ENCODE measurements at regions not wholly inside any gene's neighbourhood (a gene's known extent, or its start where the extent isn't known, plus 50 kb on each side); places are given as distances from the start of the nearest gene placed in this dataset.

DNA sequence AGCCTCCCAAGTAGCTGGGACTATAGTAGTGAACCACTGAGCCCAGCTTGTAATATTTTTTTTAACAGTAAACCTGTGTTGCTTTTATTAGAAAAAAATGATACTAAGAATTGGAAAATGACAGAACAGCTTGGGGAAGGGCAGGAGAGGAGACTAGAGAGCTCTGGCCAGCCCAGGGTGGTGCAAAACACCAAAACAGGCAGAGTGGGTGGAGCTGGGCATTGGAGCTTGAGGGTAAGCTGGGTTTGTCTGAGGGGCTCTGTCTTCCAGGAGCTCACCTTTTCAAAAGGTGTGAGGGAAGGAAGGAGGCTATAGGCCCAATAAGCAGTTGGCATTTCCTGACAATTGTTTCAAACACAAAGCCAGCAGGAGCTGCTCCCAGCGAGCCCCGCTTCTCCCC lies 75.2 kb upstream of the DUSP5 start:
- TF ChIP-seq, protein P1, sequence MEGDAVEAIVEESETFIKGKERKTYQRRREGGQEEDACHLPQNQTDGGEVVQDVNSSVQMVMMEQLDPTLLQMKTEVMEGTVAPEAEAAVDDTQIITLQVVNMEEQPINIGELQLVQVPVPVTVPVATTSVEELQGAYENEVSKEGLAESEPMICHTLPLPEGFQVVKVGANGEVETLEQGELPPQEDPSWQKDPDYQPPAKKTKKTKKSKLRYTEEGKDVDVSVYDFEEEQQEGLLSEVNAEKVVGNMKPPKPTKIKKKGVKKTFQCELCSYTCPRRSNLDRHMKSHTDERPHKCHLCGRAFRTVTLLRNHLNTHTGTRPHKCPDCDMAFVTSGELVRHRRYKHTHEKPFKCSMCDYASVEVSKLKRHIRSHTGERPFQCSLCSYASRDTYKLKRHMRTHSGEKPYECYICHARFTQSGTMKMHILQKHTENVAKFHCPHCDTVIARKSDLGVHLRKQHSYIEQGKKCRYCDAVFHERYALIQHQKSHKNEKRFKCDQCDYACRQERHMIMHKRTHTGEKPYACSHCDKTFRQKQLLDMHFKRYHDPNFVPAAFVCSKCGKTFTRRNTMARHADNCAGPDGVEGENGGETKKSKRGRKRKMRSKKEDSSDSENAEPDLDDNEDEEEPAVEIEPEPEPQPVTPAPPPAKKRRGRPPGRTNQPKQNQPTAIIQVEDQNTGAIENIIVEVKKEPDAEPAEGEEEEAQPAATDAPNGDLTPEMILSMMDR (IDR thresholded peaks at IDR 0.05; ENCODE audit: unreplicated experiment) = no peak
- Mint-ChIP-seq H3K27ac (ENCODE audit: unreplicated experiment) (no peak overlapping the region), H3K9me3 (ENCODE audit: low read depth, unreplicated experiment) (no peaks in the 10 kb centered on the region), H3K27me3 (ENCODE audit: unreplicated experiment) (no peaks in the 10 kb centered on the region), H3K36me3 (ENCODE audit: insufficient read depth, unreplicated experiment) (peaks cover 7% of the 10 kb centered on the region), H3K4me3 (ENCODE audit: low read depth, unreplicated experiment) (no peak overlapping the region), H3K4me1 (ENCODE audit: low read depth, unreplicated experiment) (peaks cover 57% of the 10 kb centered on the region)
- CTCF ChIA-PET = interaction anchor here (0.6 to 1.1 kb wide), 2 partner anchors 64 to 314 kb away, joined by 3 to 4 read pairs; no protein-coding TSS in a partner anchor
- no peak for DNase-seq
- intact Hi-C loops (cut with micrococcal nuclease; ENCODE audit: unreplicated experiment) = no loop called here
- no TSS peak for BruUV-seq (replicated peaks)

DNA sequence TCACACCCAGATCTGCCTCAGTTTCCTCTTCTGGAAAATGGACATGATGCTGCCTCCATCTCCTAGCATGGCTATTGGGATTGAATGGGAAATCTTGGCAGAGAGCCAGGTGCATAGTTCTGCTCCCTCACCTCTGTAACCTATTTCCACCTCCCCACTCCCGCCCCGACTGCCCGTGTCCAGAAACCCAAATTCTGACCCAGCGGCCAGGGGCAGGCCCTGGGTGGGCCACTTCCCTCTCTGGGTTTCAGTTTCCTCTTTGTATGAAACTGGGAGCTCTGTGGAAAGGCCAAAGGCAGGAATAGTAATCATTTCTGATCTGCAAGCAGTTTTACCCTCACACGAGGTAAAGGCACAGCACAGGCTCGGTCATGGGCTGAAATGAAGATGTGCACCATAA lies 74.1 kb upstream of the DUSP5 start:
- intact Hi-C loops (cut with micrococcal nuclease; ENCODE audit: unreplicated experiment) = no loop called here
- no peaks in the 10 kb centered on the region for H3K9me3 Mint-ChIP-seq (ENCODE audit: low read depth, unreplicated experiment)
- TF ChIP-seq, protein P1 (IDR thresholded peaks at IDR 0.05; ENCODE audit: unreplicated experiment) = no peak
- CTCF ChIA-PET = no interaction called here
- H3K36me3 Mint-ChIP-seq (ENCODE audit: insufficient read depth, unreplicated experiment) = peaks cover 7% of the 10 kb centered on the region
- no TSS peak for BruUV-seq (replicated peaks)
- H3K4me1 Mint-ChIP-seq (ENCODE audit: low read depth, unreplicated experiment) = peaks cover 53% of the 10 kb centered on the region
- H3K27ac Mint-ChIP-seq (ENCODE audit: unreplicated experiment) = no peak overlapping the region
- DNase-seq = no peak
- no peaks in the 10 kb centered on the region for H3K27me3 Mint-ChIP-seq (ENCODE audit: unreplicated experiment)
- H3K4me3 Mint-ChIP-seq (ENCODE audit: low read depth, unreplicated experiment) = no peak overlapping the region

- no TSS peak for BruUV-seq (replicated peaks)
- no peak overlapping the region for H3K4me3 Mint-ChIP-seq (ENCODE audit: low read depth, unreplicated experiment)
- intact Hi-C loops (cut with micrococcal nuclease; ENCODE audit: unreplicated experiment) = no loop called here
- CTCF ChIA-PET = interaction anchor here (1.0 kb wide), 1 partner anchor 11 kb away, joined by 3 read pairs; no protein-coding TSS in a partner anchor
- H3K4me1 Mint-ChIP-seq (ENCODE audit: low read depth, unreplicated experiment) = peaks cover 46% of the 10 kb centered on the region
- H3K36me3 Mint-ChIP-seq (ENCODE audit: insufficient read depth, unreplicated experiment) = peaks cover under 1% of the 10 kb centered on the region
- TF ChIP-seq, protein P1 (IDR thresholded peaks at IDR 0.05; ENCODE audit: unreplicated experiment) = no peak
- no peak overlapping the region for H3K27ac Mint-ChIP-seq (ENCODE audit: unreplicated experiment)
- H3K27me3 Mint-ChIP-seq (ENCODE audit: unreplicated experiment) = no peaks in the 10 kb centered on the region
- DNase-seq = no peak
- H3K9me3 Mint-ChIP-seq (ENCODE audit: low read depth, unreplicated experiment) = no peaks in the 10 kb centered on the region
These were observed 71.9 kb upstream of the DUSP5 start for GRCh38 chr10:110425684-110426293.

GRCh38 chr10:110426294-110427181 lies 71.2 kb upstream of the DUSP5 start:
- no peak overlapping the region for H3K4me3 Mint-ChIP-seq (ENCODE audit: low read depth, unreplicated experiment)
- no peaks in the 10 kb centered on the region for H3K27me3 Mint-ChIP-seq (ENCODE audit: unreplicated experiment)
- peaks cover 42% of the 10 kb centered on the region for H3K4me1 Mint-ChIP-seq (ENCODE audit: low read depth, unreplicated experiment)
- no TSS peak for BruUV-seq (replicated peaks)
- no peak for DNase-seq
- TF ChIP-seq, protein P1 (IDR thresholded peaks at IDR 0.05; ENCODE audit: unreplicated experiment) = no peak
- intact Hi-C loops (cut with micrococcal nuclease; ENCODE audit: unreplicated experiment) = no loop called here
- no peaks in the 10 kb centered on the region for H3K36me3 Mint-ChIP-seq (ENCODE audit: insufficient read depth, unreplicated experiment)
- H3K27ac Mint-ChIP-seq (ENCODE audit: unreplicated experiment) = no peak overlapping the region
- no peaks in the 10 kb centered on the region for H3K9me3 Mint-ChIP-seq (ENCODE audit: low read depth, unreplicated experiment)
- CTCF ChIA-PET = interaction anchor here (1.0 kb wide), 1 partner anchor 12 kb away, joined by 3 read pairs; no protein-coding TSS in a partner anchor
